Calu3 (cell line): ENCODE measurements at regions not wholly inside any gene's neighbourhood (a gene's known extent, or its start where the extent isn't known, plus 50 kb on each side); places are given as distances from the start of the nearest gene placed in this dataset.

ENCODE experiments used
- BruUV-seq: library from RNA; stranded (reverse); fragments of 400-500 nt; replicated peaks from 2 replicates; lab custom pipeline; 2021; lab: Mats Ljungman, UMichigan
- CTCF ChIA-PET: fragments of 300-600 bp; sonication (Branson Sonifier 250); formaldehyde crosslinking; loops from one replicate; lab custom pipeline; 2022; ENCODE audit warnings: antibody characterized with exemption; lab: Charles Lee
- DNase-seq: peaks from one replicate; pipeline ENCODE4 v3.0.0; 2022
- H3K27ac Mint-ChIP-seq: one replicate; pipeline ENCODE4 v1.8.0; 2022; ENCODE audit warnings: mixed read lengths; ENCODE audit not compliant: unreplicated experiment
- H3K27me3 Mint-ChIP-seq: one replicate; pipeline ENCODE4 v1.8.0; 2022; ENCODE audit warnings: mixed read lengths; ENCODE audit not compliant: unreplicated experiment
- H3K36me3 Mint-ChIP-seq: one replicate; pipeline ENCODE4 v1.8.0; 2022; ENCODE audit warnings: mild to moderate bottlenecking, moderate library complexity, mixed read lengths; ENCODE audit not compliant: insufficient read depth, unreplicated experiment
- H3K4me1 Mint-ChIP-seq: one replicate; pipeline ENCODE4 v1.8.0; 2022; ENCODE audit warnings: mild to moderate bottlenecking, low read depth, mixed read lengths; ENCODE audit not compliant: unreplicated experiment
- H3K4me3 Mint-ChIP-seq: one replicate; pipeline ENCODE4 v1.8.0; 2022; ENCODE audit warnings: mild to moderate bottlenecking, low read depth, moderate library complexity, mixed read lengths; ENCODE audit not compliant: unreplicated experiment
- H3K9me3 Mint-ChIP-seq: one replicate; pipeline ENCODE4 v1.8.0; 2022; ENCODE audit warnings: low read depth, mixed read lengths; ENCODE audit not compliant: unreplicated experiment
- CTCF ChIP-seq: fragments of 200-600 bp; IDR thresholded peaks from one replicate; pipeline ENCODE4 v1.8.0; 2022; ENCODE audit warnings: antibody characterized with exemption; ENCODE audit not compliant: unreplicated experiment
- intact Hi-C: fragments of 100-400 bp; cut with micrococcal nuclease; formaldehyde crosslinking; loops from one replicate; pipeline ENCODE4 v1.10.0; 2022; ENCODE audit not compliant: unreplicated experiment

GRCh38 chr20:51218603-51219002 is 195.7 kb upstream of the KCNG1 start:
- no peak for TF ChIP-seq CTCF
- CTCF ChIA-PET, result no interaction called here
- intact Hi-C loops, result no loop called here
- BruUV-seq, result no TSS peak
- H3K27me3 Mint-ChIP-seq, result peaks cover 78% of the 10 kb centered on the region
- DNase-seq, result no peak
- peaks cover 13% of the 10 kb centered on the region for H3K4me1 Mint-ChIP-seq
- H3K36me3 Mint-ChIP-seq, result no peaks in the 10 kb centered on the region
- no peak overlapping the region for H3K27ac Mint-ChIP-seq
- H3K4me3 Mint-ChIP-seq, result no peak overlapping the region
- H3K9me3 Mint-ChIP-seq, result no peaks in the 10 kb centered on the region

GRCh38 chr20:51217347-51218045 is 194.6 kb upstream of the KCNG1 start:
- intact Hi-C loops, result no loop called here
- Mint-ChIP-seq H3K4me1 (peaks cover 13% of the 10 kb centered on the region), H3K36me3 (no peaks in the 10 kb centered on the region), H3K9me3 (no peaks in the 10 kb centered on the region), H3K27ac (no peak overlapping the region), H3K27me3 (peaks cover 89% of the 10 kb centered on the region), H3K4me3 (no peak overlapping the region)
- no peak for TF ChIP-seq CTCF
- BruUV-seq, result no TSS peak
- no peak for DNase-seq
- CTCF ChIA-PET, result no interaction called here

DNA sequence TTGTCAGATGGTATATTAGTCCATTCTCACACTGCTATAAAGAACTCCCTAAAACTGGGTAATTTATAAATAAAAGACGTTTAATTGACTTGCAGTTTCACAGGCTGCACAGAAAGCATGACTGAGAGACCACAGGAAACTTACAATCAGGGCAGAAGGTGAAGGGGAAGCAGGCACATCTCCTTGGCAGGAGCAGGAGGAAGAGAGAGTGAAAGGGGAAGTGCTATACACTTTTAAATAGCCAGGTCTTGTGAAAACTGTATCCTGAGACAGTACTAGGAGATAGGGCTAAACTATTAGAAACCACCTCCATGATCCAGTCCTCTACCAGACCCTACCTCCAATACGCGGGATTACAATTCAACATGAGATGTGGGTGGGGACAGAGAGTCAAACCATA is 193.9 kb upstream of the KCNG1 start:
- H3K9me3 Mint-ChIP-seq, result no peaks in the 10 kb centered on the region
- TF ChIP-seq CTCF, result no peak
- no TSS peak for BruUV-seq

GRCh38 chr20:51212816-51213215 is 189.9 kb upstream of the KCNG1 start:
- Mint-ChIP-seq H3K4me1 (no peaks in the 10 kb centered on the region), H3K27ac (no peak overlapping the region), H3K4me3 (no peak overlapping the region), H3K27me3 (peaks cover 88% of the 10 kb centered on the region), H3K36me3 (no peaks in the 10 kb centered on the region), H3K9me3 (no peaks in the 10 kb centered on the region)
- DNase-seq, result no peak
- intact Hi-C loops, result no loop called here
- TF ChIP-seq CTCF, result no peak
- CTCF ChIA-PET, result no interaction called here
- no TSS peak for BruUV-seq

More for the DNA sequence above, 193.9 kb upstream of the KCNG1 start:
- H3K36me3 Mint-ChIP-seq, result no peaks in the 10 kb centered on the region
- DNase-seq, result no peak
- no peak overlapping the region for H3K4me3 Mint-ChIP-seq
- CTCF ChIA-PET, result no interaction called here
- peaks cover 9% of the 10 kb centered on the region for H3K4me1 Mint-ChIP-seq
- intact Hi-C loops, result no loop called here
- H3K27me3 Mint-ChIP-seq, result peaks cover 90% of the 10 kb centered on the region
- H3K27ac Mint-ChIP-seq, result no peak overlapping the region
